Kidney (tissue), 13 donors: ENCODE measurements at regions not wholly inside any gene's neighbourhood (a gene's known extent, or its start where the extent isn't known, plus 50 kb on each side); places are given as distances from the start of the nearest gene placed in this dataset.

ENCODE experiments used
- DNase-seq, 5 donors: peaks; one replicate each; pipeline ENCODE4 v3.0.0-alpha.2; 2013 to 2020
- FAIRE-seq: peaks from 2 replicates; lab custom pipeline; 2012; peaks lifted over from hg19 to GRCh38; lab: Jason Lieb, UNC
- H3K27ac ChIP-seq, 2 donors: one replicate each; pipeline ENCODE4 v1.7.0; 2013; ENCODE audit warnings: low read depth in 2 of 2, low read length in 2 of 2, inconsistent platforms in 1 of 2
- H3K27me3 ChIP-seq: one replicate; pipeline ENCODE4 v1.7.1; 2013; ENCODE audit warnings: low read length, inconsistent platforms; ENCODE audit not compliant: control insufficient read depth, insufficient read depth
- H3K36me3 ChIP-seq, 3 donors: one replicate each; pipeline versions ENCODE4 v1.7.0 to v1.7.1; 2013; ENCODE audit warnings: low read length in 3 of 3, control low read depth in 1 of 3, inconsistent platforms in 1 of 3; ENCODE audit not compliant: insufficient read depth in 3 of 3, control insufficient read depth in 2 of 3
- H3K4me1 ChIP-seq, 3 donors: one replicate each; pipeline versions ENCODE4 v1.7.0 to v1.7.1; 2013; ENCODE audit warnings: low read length in 3 of 3, inconsistent platforms in 1 of 3, low read depth in 1 of 3; ENCODE audit not compliant: control insufficient read depth in 2 of 3, insufficient read depth in 2 of 3
- H3K4me3 ChIP-seq, 3 donors: one replicate each; pipeline versions ENCODE4 v1.7.0 to v1.8.1; 2013; ENCODE audit warnings: low read length in 3 of 3, control low read depth in 1 of 3, inconsistent platforms in 1 of 3
- H3K9ac ChIP-seq, 3 donors: one replicate each; pipeline versions ENCODE4 v1.7.0 to v1.7.1; 2013; ENCODE audit warnings: low read length in 3 of 3, control low read depth in 1 of 3, inconsistent platforms in 1 of 3
- H3K9me3 ChIP-seq, 3 donors: one replicate each; pipeline versions ENCODE4 v1.7.0 to v1.7.1; 2013; ENCODE audit warnings: low read length in 3 of 3, control low read depth in 1 of 3, inconsistent platforms in 1 of 3; ENCODE audit not compliant: control insufficient read depth in 2 of 3, insufficient read depth in 1 of 3
- intact Hi-C: fragments of 100-400 bp; cut with DNase I; formaldehyde crosslinking; loops from one replicate; pipeline ENCODE4 v1.11.1; 2022
- TF ChIP-seq, protein P1 (sequence below): IDR thresholded peaks from 3 replicates; pipeline ENCODE4 v1.5.1; 2012; ENCODE audit warnings: mild to moderate bottlenecking, moderate library complexity, borderline replicate concordance; ENCODE audit not compliant: insufficient read depth; ENCODE audit errors: extremely low read depth
- donor health status: control.
- donor health status: control.
- donor health status: control.
- donor health status: control.
- donor health status: control.
- donor health status: DM: yes; HTN: yes; CAD: no.
- donor health status: Normal renal cell carcinoma (clear cell type).

DNA sequence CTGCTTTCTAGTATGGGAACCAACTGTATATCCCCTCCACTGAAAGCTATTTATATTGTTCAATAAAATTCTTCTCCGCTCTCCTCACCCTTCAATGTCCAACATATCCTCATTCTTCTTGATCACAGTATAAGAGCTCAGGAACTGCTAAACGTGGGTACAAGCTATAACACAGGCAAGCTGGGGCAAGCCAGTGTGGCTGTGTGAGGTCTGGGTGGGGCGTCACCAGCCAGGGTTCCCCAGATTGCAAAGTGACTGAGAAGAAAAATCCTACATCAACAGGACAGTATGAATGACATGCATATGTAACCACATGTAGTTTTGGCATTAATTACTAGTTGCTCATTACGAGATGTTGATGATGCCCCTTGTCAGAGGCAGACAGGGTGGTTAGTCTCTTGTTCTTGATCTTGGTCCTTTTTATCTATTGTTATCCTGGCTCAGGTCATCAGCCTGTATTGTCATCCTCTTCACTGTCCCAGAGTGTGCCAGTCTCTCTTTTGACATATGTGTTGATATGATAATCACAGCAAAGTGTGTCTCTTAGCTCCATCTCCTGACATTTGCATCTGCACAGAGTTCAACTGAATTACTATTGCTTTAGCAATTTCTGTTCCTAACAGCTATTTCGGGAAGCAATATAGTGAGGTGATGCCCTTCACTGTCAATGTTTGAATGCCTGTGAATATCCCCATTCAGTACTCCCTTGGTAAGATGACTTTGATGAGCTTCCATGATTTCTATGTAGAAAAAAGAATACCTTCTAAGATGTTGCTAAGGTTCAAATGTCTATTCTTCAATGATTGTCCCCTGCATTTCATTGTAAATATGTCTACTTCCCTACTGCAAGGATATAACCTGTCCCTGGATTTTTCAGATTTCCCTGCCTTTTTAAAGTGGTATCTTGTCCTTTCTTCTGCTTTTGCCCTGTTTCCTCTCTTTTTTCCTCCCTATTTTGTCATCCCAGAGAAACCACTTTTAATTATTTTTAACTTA is 140.3 kb downstream of the MAT2B start:
- DNase-seq: no peak
- H3K36me3 ChIP-seq: no peaks in the 10 kb centered on the region
- TF ChIP-seq, protein P1, sequence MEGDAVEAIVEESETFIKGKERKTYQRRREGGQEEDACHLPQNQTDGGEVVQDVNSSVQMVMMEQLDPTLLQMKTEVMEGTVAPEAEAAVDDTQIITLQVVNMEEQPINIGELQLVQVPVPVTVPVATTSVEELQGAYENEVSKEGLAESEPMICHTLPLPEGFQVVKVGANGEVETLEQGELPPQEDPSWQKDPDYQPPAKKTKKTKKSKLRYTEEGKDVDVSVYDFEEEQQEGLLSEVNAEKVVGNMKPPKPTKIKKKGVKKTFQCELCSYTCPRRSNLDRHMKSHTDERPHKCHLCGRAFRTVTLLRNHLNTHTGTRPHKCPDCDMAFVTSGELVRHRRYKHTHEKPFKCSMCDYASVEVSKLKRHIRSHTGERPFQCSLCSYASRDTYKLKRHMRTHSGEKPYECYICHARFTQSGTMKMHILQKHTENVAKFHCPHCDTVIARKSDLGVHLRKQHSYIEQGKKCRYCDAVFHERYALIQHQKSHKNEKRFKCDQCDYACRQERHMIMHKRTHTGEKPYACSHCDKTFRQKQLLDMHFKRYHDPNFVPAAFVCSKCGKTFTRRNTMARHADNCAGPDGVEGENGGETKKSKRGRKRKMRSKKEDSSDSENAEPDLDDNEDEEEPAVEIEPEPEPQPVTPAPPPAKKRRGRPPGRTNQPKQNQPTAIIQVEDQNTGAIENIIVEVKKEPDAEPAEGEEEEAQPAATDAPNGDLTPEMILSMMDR: no peak
- no peak overlapping the region for H3K9ac ChIP-seq
- FAIRE-seq: no peak
- intact Hi-C loops: no loop called here
- no peaks in the 10 kb centered on the region for H3K27me3 ChIP-seq
- H3K4me1 ChIP-seq: no peaks in the 10 kb centered on the region
- no peak overlapping the region for H3K27ac ChIP-seq
- no peak overlapping the region for H3K4me3 ChIP-seq
- H3K9me3 ChIP-seq: no peaks in the 10 kb centered on the region

GRCh38 chr5:163649514-163649913 is 144.1 kb downstream of the MAT2B start:
- no peaks in the 10 kb centered on the region for H3K4me1 ChIP-seq
- no peak for DNase-seq
- intact Hi-C loops: no loop called here
- no peaks in the 10 kb centered on the region for H3K27me3 ChIP-seq
- TF ChIP-seq, protein P1: no peak
- peaks cover 0 to 8% (median 2%) of the 10 kb centered on the region in 3 donors for H3K9me3 ChIP-seq
- no peak overlapping the region for H3K27ac ChIP-seq
- H3K9ac ChIP-seq: no peak overlapping the region
- no peak overlapping the region for H3K4me3 ChIP-seq
- no peak for FAIRE-seq
- no peaks in the 10 kb centered on the region for H3K36me3 ChIP-seq

GRCh38 chr5:163653526-163653925 is 148.1 kb downstream of the MAT2B start:
- H3K9ac ChIP-seq: no peak overlapping the region
- intact Hi-C loops: no loop called here
- TF ChIP-seq, protein P1: no peak
- H3K27me3 ChIP-seq: no peaks in the 10 kb centered on the region
- no peaks in the 10 kb centered on the region for H3K36me3 ChIP-seq
- H3K4me3 ChIP-seq: no peak overlapping the region
- no peaks in the 10 kb centered on the region for H3K4me1 ChIP-seq
- DNase-seq (no peak), FAIRE-seq (no peak)
- no peak overlapping the region for H3K27ac ChIP-seq
- peaks cover 0 to 8% (median 2%) of the 10 kb centered on the region in 3 donors for H3K9me3 ChIP-seq
